ENCODE measurements at regions not wholly inside any gene's neighbourhood (a gene's known extent, or its start where the extent isn't known, plus 50 kb on each side); places are given as distances from the start of the nearest gene placed in this dataset.

- DNase-seq (ENCODE audit: low spot score), result no peak
Measured at GRCh38 chr3:6516694-6517093, 344.2 kb upstream of the GRM7 start.

- DNase-seq (ENCODE audit: low spot score), result no peak
Measured at GRCh38 chr3:6518709-6519345, 342.1 kb upstream of the GRM7 start.

- no peak for DNase-seq (ENCODE audit: low spot score)
Measured at GRCh38 chr3:6521369-6522113, 339.4 kb upstream of the GRM7 start.

- DNase-seq (ENCODE audit: low spot score), result no peak
Measured at GRCh38 chr3:6522191-6522590, 338.7 kb upstream of the GRM7 start.

- DNase-seq (ENCODE audit: low spot score), result no peak
Measured at GRCh38 chr3:6523043-6523442, 337.9 kb upstream of the GRM7 start.

- DNase-seq (ENCODE audit: low spot score), result no peak
Measured at GRCh38 chr3:6524479-6524878, 336.4 kb upstream of the GRM7 start.

GRCh38 chr3:6526321-6526720, 334.6 kb upstream of the GRM7 start:
- DNase-seq (ENCODE audit: low spot score), result no peak

GRCh38 chr3:6526861-6527260, 334.1 kb upstream of the GRM7 start:
- DNase-seq (ENCODE audit: low spot score), result no peak

- DNase-seq (ENCODE audit: low spot score), result no peak
Measured at GRCh38 chr3:6528951-6529350, 332.0 kb upstream of the GRM7 start.

GRCh38 chr3:6531153-6531552, 329.8 kb upstream of the GRM7 start:
- no peak for DNase-seq (ENCODE audit: low spot score)

GRCh38 chr3:6532101-6532500, 328.8 kb upstream of the GRM7 start:
- DNase-seq (ENCODE audit: low spot score), result no peak

GRCh38 chr3:6540981-6541380, 319.9 kb upstream of the GRM7 start:
- DNase-seq (ENCODE audit: low spot score), result no peak

- no peak for DNase-seq (ENCODE audit: low spot score)
Measured at GRCh38 chr3:6542795-6543194, 318.1 kb upstream of the GRM7 start.

- DNase-seq (ENCODE audit: low spot score), result no peak
Measured at GRCh38 chr3:6549296-6549695, 311.6 kb upstream of the GRM7 start.

- no peak for DNase-seq (ENCODE audit: low spot score)
Measured at GRCh38 chr3:6551165-6551564, 309.8 kb upstream of the GRM7 start.

GRCh38 chr3:6560259-6560658, 300.7 kb upstream of the GRM7 start:
- no peak for DNase-seq (ENCODE audit: low spot score)

GRCh38 chr3:6567241-6567640, 293.7 kb upstream of the GRM7 start:
- no peak for DNase-seq (ENCODE audit: low spot score)

GRCh38 chr3:6568999-6569493, 291.9 kb upstream of the GRM7 start:
- no peak for DNase-seq (ENCODE audit: low spot score)

- DNase-seq (ENCODE audit: low spot score), result no peak
Measured at GRCh38 chr3:6571448-6571847, 289.5 kb upstream of the GRM7 start.

- no peak for DNase-seq (ENCODE audit: low spot score)
Measured at GRCh38 chr3:6577584-6577983, 283.3 kb upstream of the GRM7 start.

- DNase-seq (ENCODE audit: low spot score), result no peak
Measured at GRCh38 chr3:6578526-6578925, 282.4 kb upstream of the GRM7 start.

GRCh38 chr3:6580808-6581207, 280.1 kb upstream of the GRM7 start:
- no peak for DNase-seq (ENCODE audit: low spot score)

GRCh38 chr3:6585360-6585759, 275.6 kb upstream of the GRM7 start:
- no peak for DNase-seq (ENCODE audit: low spot score)

GRCh38 chr3:6600237-6600636, 260.7 kb upstream of the GRM7 start:
- DNase-seq (ENCODE audit: low spot score), result no peak
